GM18861 (cell line): ENCODE measurements at regions not wholly inside any gene's neighbourhood (a gene's known extent, or its start where the extent isn't known, plus 50 kb on each side); places are given as distances from the start of the nearest gene placed in this dataset.
"Not testable (repeated sequence)": the region's sequence is repeated elsewhere in the genome, so short reads cannot be mapped to it uniquely, and the experiment has no call there.

Experiments used
- ATAC-seq: cut with Tn5 transposase; IDR thresholded peaks from one replicate; pipeline ENCODE4 v1.9.1; 2021; ENCODE audit not compliant: unreplicated experiment

- ATAC-seq: no peak
These were observed 158.3 kb downstream of the FAM174A start for GRCh38 chr5:100693481-100693880.

DNA sequence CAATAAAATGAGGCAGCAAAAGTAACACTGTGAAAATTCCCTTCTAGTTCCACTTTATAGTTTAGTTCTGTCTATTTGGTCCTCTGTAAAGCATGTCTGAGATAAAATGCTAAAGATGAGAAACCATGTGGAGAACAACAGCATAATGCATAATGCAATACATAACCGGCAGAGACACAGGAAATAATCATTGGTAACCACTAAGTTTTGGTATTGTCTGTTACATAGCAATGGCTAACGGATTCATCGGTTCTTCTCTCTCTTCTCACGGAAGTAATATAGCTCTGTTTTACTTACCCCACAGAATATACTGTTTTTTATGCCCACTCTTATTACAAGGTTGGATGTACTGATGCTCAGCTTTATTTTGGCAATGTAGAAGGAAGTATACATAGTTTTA is 158.9 kb downstream of the FAM174A start:
- no peak for ATAC-seq

- no peak for ATAC-seq
These were observed 162.8 kb downstream of the FAM174A start for GRCh38 chr5:100697970-100698369.

DNA sequence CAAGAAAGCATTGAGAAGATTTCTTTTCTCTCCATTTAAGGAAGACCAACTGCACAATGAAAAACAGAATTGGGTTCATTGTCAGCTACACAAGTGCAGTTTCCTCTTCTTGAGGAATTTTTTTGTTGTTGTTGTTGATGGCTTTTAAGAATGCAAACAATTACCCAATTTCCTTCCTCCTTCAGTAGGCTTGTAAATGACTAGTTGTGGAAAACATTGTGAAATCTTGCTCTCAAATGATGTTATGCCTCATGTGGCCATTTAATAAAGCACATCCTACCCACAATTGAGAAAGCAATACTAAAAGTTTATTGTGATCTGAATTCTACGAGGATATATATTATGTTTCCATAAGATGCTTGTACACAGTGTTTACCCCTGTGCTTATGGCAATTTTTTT is 171.6 kb downstream of the FAM174A start:
- peak; percentile 73 for ATAC-seq

GRCh38 chr5:100708645-100709171 is 173.5 kb downstream of the FAM174A start:
- ATAC-seq: no peak

- ATAC-seq: no peak
These were observed 174.6 kb downstream of the FAM174A start for GRCh38 chr5:100709771-100710170.

DNA sequence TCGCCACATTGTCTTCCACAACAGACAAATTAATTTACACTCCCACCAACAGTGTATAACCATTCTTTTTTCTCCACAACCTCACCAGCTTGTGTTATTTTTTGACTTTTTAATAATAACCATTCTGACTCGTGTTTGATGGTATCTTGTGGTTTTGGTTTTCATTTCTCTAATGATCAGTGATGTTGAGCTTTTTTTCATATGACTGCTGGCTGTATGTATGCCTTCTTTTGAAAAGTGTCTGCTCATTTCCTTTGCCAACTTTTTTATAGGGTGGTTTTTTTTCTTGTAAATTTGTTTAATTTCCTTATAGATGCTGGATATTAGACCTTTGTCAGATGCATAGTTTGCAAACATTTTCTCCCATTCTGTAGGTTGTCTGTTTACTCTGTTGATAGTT is 179.6 kb downstream of the FAM174A start:
- not testable (repeated sequence) for ATAC-seq

DNA sequence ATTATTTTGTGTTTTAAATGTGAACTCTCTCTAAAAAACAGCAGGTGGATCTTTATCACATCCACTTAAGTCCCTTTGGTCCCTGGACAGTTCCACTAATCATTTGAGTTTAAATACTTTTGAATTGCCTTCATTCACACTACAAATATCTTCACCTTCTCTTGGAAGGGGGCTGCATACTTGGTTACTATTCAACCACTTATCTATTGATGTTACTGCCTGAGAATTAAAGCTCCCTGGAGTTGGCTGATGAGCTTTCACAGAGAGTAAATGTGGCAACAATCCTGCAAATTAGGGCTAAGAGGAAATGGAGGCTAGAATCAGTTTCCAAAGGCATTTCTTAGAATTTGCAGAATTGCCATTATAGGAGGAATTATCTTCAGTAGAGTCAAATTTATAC is 180.4 kb downstream of the ST8SIA4 start:
- ATAC-seq: no peak

DNA sequence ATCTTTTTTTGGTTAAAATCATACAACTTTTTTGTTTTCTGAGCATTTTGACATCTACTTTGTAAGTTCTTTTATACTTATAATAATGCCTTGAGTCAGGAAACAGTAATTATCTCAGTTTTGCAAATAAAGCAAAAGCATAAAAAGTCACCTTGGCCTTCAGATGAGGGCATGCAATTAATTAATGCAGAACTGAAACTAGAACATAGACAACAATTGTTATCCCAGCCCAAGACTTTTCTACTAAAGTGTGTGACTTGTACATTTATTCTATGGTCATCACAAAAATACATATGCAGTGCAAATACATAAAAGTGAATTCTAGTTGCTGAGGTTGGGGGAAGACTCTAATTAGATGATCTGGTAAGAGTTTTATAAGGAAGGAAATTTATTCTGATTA is 179.9 kb downstream of the ST8SIA4 start:
- no peak for ATAC-seq

DNA sequence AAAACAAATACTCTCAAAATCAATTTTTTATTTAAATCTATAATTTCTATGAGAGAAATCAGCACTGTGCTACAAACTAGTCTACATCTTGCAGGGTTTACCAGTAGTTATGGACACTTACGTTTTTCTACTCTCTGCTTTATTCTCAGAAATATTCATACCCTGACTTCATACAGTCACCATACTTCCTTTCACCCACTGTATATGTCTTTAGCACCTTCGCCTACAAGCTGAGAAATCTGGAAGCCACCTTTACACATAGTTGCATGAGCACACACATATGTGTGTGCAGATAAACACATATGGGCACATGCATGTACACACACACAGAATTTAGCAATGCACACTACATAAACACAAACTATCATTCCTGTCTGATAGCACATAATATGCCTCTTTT is 177.0 kb downstream of the ST8SIA4 start:
- ATAC-seq: no peak

DNA sequence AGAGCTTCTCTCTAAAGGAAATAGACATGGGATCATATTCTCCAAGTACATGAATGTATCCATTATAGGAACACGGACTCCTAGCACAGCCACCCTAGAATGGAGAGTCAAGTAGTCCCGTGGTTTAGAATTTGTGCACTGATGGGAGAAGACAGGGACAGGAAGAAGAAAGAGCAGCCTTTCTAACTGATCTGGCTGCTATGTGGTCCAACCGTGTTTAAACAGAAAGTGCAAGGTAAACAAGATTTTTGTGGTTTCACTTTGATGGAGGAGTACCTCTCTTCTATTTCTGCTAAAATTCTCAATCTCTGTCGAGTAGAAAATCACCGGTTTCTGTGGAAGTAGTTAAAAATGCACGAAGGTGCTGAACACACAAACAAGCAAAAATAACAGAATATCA is 171.3 kb downstream of the ST8SIA4 start:
- ATAC-seq: peak; percentile 95

DNA sequence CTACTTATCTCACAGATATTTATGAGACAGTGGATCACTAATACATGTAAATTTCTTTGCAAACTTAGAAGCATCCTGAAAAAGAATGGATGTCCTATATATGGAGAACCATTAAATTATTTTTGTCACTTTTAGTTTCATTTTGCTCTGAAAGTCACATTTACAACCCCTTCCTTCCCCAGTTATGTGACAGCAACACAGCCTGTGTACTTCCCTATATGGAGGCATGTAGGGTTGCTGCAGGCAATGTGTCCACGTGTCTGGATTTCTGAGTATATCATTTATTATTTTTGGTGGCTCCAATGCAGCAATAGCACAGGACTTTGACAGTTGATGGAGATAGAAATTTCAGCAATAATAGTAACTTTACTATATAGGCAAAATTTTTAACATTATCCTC is 156.4 kb downstream of the ST8SIA4 start:
- ATAC-seq: peak; percentile 89

- ATAC-seq: no peak
These were observed 153.3 kb downstream of the ST8SIA4 start for GRCh38 chr5:100749771-100750284.

- ATAC-seq: no peak
These were observed 147.6 kb downstream of the ST8SIA4 start for GRCh38 chr5:100755435-100755834.
